ENCODE measurements at regions not wholly inside any gene's neighbourhood (a gene's known extent, or its start where the extent isn't known, plus 50 kb on each side); places are given as distances from the start of the nearest gene placed in this dataset.

DNA sequence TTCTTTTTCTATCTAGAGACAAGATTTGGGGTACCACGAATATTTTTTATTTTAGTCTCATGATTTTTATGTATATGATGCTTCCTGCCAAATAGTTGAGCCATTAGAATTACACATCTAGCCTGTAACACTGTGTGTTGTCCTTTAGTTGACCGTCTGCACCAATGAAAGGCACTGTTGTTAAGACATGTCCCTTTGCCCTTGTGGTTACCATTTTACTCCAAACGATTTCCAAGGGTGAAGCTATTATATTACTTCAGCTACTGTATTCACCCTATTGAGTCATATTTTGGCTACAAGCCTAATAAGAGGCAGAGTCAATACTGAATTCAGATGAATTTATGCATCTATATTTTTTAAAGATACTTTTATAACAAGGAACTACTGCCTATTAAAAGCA is 207.6 kb downstream of the CETN3 start:
- no peak for DNase-seq (ENCODE audit: low spot score)
- H4K20me1 ChIP-seq (ENCODE audit: insufficient read depth, low read length) = no peaks in the 10 kb centered on the region
- no peaks in the 10 kb centered on the region for H3K36me3 ChIP-seq (ENCODE audit: insufficient read depth, low read length)
- no peak overlapping the region for H3K4me2 ChIP-seq (ENCODE audit: low read length)
- H3K9me2 ChIP-seq (ENCODE audit: insufficient read depth, low read length) = no peaks in the 10 kb centered on the region
- CTCF ChIA-PET (ENCODE audit: unreplicated experiment) = no interaction called here
- H3K4me3 ChIP-seq (ENCODE audit: low read depth, low read length, poor library complexity, severe bottlenecking) = no peak overlapping the region
- no peak for TF ChIP-seq EZH2phosphoT487 (IDR thresholded peaks at IDR 0.05; ENCODE audit: borderline replicate concordance, low read depth, low read length)
- H2AFZ ChIP-seq (ENCODE audit: low read length) = no peak overlapping the region
- no TSS peak for BruUV-seq (replicated peaks)
- H3K4me1 ChIP-seq (ENCODE audit: insufficient read depth, low read length, poor library complexity, severe bottlenecking) = no peaks in the 10 kb centered on the region
- intact Hi-C loops (cut with micrococcal nuclease; ENCODE audit: unreplicated experiment) = no loop called here
- H3K9me3 ChIP-seq (ENCODE audit: low read length) = no peaks in the 10 kb centered on the region
- H3K27ac ChIP-seq (ENCODE audit: low read depth, low read length, poor library complexity, severe bottlenecking) = no peak overlapping the region
- POLR2A ChIA-PET = no interaction called here
- no peaks in the 10 kb centered on the region for H3K79me2 ChIP-seq (ENCODE audit: insufficient read depth, low read depth, low read length)

DNA sequence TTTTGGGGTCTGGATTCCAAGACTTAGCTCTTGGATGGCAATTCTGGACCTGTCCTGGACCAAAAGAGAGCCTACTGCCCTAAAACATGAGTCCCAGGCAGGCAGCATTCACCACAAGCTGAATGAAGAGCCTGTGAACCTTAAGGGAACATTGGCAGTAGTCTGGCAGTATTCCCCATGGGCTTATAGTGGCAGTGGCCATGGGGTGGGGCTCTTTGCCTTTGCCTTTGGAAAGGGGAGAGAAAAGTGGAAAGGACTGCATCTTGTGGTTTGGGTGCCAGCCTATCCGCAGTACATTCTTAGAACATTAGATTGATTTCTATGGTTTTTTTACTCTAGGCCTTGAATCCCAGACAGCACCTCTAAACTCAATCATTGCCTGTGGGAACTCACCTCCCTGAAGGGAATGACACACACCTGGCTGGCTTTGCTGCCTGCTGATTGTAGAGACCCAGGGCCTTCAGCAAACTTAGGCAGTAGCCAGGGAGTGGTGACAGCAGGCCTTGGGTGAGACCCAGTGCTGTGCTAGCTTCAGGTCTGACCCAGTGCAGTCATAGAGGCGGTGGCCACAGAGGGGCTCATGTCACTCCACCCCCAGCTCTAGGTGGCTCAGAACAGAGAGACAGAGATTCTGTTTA is 216.3 kb downstream of the CETN3 start:
- Histone ChIP-seq H3K36me3 (ENCODE audit: insufficient read depth, low read length) (no peaks in the 10 kb centered on the region), H3K9me3 (ENCODE audit: low read length) (no peaks in the 10 kb centered on the region), H3K9me2 (ENCODE audit: insufficient read depth, low read length) (no peaks in the 10 kb centered on the region), H3K4me3 (ENCODE audit: low read depth, low read length, poor library complexity, severe bottlenecking) (no peak overlapping the region), H3K4me2 (ENCODE audit: low read length) (no peak overlapping the region), H3K4me1 (ENCODE audit: insufficient read depth, low read length, poor library complexity, severe bottlenecking) (no peaks in the 10 kb centered on the region), H2AFZ (ENCODE audit: low read length) (no peak overlapping the region), H4K20me1 (ENCODE audit: insufficient read depth, low read length) (no peaks in the 10 kb centered on the region), H3K27ac (ENCODE audit: low read depth, low read length, poor library complexity, severe bottlenecking) (no peak overlapping the region), H3K79me2 (ENCODE audit: insufficient read depth, low read depth, low read length) (no peaks in the 10 kb centered on the region)
- no TSS peak for BruUV-seq (replicated peaks)
- DNase-seq (ENCODE audit: low spot score) = no peak
- intact Hi-C loops (cut with micrococcal nuclease; ENCODE audit: unreplicated experiment) = no loop called here
- CTCF ChIA-PET (ENCODE audit: unreplicated experiment) = no interaction called here
- POLR2A ChIA-PET = no interaction called here
- TF ChIP-seq, protein P1, sequence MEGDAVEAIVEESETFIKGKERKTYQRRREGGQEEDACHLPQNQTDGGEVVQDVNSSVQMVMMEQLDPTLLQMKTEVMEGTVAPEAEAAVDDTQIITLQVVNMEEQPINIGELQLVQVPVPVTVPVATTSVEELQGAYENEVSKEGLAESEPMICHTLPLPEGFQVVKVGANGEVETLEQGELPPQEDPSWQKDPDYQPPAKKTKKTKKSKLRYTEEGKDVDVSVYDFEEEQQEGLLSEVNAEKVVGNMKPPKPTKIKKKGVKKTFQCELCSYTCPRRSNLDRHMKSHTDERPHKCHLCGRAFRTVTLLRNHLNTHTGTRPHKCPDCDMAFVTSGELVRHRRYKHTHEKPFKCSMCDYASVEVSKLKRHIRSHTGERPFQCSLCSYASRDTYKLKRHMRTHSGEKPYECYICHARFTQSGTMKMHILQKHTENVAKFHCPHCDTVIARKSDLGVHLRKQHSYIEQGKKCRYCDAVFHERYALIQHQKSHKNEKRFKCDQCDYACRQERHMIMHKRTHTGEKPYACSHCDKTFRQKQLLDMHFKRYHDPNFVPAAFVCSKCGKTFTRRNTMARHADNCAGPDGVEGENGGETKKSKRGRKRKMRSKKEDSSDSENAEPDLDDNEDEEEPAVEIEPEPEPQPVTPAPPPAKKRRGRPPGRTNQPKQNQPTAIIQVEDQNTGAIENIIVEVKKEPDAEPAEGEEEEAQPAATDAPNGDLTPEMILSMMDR (conservative IDR thresholded peaks at IDR 0.05; ENCODE audit: low read length) = no peak
- TF ChIP-seq EZH2phosphoT487 (IDR thresholded peaks at IDR 0.05; ENCODE audit: borderline replicate concordance, low read depth, low read length) = no peak

DNA sequence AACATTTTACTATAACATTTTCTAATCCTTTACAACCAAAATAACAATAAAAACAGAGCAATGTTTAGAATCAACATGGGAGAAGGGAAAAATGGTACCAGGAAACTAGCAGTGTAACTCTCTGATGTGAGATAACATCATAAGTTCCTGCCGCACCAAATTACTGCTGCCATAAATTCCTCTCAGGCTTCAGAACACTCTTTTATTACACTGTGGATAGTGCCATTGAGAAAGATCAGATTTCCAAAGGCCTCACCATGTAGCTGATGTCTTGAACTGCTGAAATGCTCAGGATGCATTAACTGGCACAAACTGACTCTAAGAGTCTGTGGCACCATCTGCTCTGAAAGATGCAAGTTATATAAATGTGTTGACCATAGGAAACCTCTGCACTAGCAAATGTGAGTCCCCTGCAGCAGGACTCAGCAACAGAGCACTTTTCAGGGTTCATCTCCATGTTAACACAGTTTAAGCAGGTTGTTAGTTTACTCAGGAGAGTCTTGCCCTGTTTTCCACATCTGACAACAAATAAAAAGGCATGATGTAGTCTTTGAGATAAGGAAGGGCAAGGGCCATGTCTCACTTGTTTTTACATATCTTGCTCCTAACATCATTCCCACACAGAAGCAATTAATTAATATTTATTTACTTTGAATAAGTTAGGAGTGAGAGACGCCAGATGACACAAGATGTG is 218.1 kb downstream of the CETN3 start:
- CTCF ChIA-PET (ENCODE audit: unreplicated experiment) = no interaction called here
- no peaks in the 10 kb centered on the region for H3K9me3 ChIP-seq (ENCODE audit: low read length)
- H4K20me1 ChIP-seq (ENCODE audit: insufficient read depth, low read length) = no peaks in the 10 kb centered on the region
- H3K4me3 ChIP-seq (ENCODE audit: low read depth, low read length, poor library complexity, severe bottlenecking) = no peak overlapping the region
- H3K9me2 ChIP-seq (ENCODE audit: insufficient read depth, low read length) = no peaks in the 10 kb centered on the region
- intact Hi-C loops (cut with micrococcal nuclease; ENCODE audit: unreplicated experiment) = no loop called here
- no peak overlapping the region for H3K27ac ChIP-seq (ENCODE audit: low read depth, low read length, poor library complexity, severe bottlenecking)
- no peak overlapping the region for H2AFZ ChIP-seq (ENCODE audit: low read length)
- H3K36me3 ChIP-seq (ENCODE audit: insufficient read depth, low read length) = no peaks in the 10 kb centered on the region
- no peaks in the 10 kb centered on the region for H3K79me2 ChIP-seq (ENCODE audit: insufficient read depth, low read depth, low read length)
- BruUV-seq (replicated peaks) = no TSS peak
- TF ChIP-seq, protein P1 (conservative IDR thresholded peaks at IDR 0.05; ENCODE audit: low read length) = no peak
- H3K4me1 ChIP-seq (ENCODE audit: insufficient read depth, low read length, poor library complexity, severe bottlenecking) = no peaks in the 10 kb centered on the region
- H3K4me2 ChIP-seq (ENCODE audit: low read length) = no peak overlapping the region
- no peak for DNase-seq (ENCODE audit: low spot score)
- POLR2A ChIA-PET = interaction anchor here (0.6 kb wide), 1 partner anchor 464 kb away, joined by 3 read pairs; no protein-coding TSS in a partner anchor

All from OCI-LY7 (cell line).